Effector CD4-positive, alpha-beta T cell (primary cell): ENCODE measurements at regions not wholly inside any gene's neighbourhood (a gene's known extent, or its start where the extent isn't known, plus 50 kb on each side); places are given as distances from the start of the nearest gene placed in this dataset.
"Not testable (repeated sequence)": the region's sequence is repeated elsewhere in the genome, so short reads cannot be mapped to it uniquely, and the experiment has no call there.

ENCODE experiments used
- DNase-seq: peaks from one replicate; pipeline ENCODE4 v3.0.0-alpha.2; 2020

DNA sequence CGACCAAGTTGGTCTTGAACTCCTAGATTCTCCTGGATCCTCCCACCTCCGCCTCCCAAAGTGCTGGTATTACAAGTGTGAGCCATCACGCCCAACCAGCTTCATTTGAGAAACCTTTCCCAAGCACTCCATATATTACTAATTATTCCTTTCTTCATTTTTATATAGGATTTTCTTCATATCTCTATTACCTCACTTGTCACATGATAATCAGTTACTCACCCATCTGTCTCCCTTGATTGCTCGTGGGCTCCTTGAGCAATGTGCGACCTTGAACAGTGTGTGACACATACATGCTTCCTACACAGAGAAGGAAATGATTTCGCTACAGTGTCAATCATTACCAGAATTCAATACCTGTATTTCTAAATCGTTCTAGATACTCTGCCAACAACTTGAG, 110.7 kb upstream of the C2CD4B start:
- DNase-seq: no peak

DNA sequence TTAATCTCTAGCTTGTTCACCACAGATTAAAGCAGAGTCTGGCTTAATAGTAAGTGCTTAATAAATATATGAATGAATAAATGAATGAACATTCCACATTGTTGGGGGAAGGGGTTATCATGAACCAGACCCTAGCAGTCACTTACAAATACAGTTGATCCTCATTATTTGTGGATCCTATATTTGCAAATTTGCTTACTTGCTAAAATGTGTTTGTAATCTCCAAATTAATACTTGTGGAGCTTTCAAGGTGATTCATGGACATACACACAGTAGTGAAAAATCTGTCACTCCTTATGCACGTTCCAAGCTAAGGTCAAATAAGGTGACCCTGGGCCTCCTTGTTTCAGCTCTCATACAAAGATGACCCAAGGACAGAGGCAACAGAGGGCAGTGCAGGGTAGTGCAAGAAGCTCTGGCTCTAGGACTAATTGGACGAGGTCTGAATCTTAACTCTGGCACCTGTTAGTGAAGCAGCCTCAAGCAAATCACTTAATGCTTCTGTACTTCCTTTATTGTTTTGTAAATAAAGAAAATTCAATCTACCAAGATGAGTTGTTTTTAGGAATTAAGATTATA, 112.8 kb upstream of the C2CD4B start:
- no peak for DNase-seq

DNA sequence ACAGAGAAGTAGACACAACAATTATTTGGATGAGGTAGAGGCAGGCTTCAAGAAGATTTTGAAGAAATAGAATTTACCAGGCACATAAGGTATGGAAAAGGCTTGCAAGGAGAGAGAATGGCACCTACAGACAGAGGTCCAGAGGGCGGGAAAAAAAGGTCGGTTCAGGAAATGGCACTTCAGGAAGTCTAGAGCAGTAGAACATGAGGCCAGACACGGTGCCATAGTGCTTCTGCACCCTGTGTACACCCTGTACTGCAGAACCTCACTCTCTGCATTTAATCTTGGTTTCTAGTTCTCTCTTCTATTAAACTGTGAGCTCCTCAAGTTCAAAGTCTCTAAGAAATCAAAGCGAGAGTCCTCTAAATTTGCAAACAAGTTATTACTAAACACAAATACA, 113.4 kb upstream of the C2CD4B start:
- DNase-seq: no peak

DNA sequence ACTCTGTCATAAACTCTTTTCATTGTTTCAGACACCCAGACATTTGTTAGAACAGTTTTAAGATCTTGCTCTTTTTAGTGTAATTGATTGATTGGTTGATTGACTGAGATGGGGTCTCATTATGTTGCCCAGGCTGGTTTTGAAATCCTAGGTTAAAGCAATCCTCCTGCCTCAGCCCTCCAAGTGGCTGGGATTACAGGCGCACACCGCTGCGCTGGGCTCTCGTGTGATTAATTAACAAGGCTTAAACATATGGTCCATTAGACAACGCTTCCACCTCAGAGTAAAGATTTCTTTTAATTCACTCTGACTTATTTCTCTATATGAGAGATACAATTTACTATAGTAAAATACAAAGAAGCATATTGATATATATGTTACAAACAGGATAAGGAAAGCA, 114.0 kb upstream of the C2CD4B start:
- DNase-seq: no peak

DNA sequence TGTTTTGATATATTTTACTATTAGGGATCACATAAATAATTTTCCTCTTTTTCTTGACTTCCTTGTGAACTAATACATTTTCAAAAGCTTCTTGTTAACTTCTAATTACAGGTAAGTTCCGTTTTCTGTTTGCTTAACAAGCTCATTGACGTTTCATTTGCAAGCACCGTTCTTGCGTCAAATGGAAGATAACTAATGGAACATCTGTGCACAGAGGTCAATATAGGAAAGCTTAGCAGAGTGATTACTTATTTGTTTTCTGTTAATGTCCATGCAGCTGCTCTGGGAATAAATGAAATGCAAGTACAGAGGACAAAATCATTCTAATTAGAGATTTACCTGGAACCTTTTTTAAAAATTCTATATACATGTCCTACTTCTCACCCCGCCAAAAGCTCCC, 115.5 kb upstream of the C2CD4B start:
- no peak for DNase-seq

DNA sequence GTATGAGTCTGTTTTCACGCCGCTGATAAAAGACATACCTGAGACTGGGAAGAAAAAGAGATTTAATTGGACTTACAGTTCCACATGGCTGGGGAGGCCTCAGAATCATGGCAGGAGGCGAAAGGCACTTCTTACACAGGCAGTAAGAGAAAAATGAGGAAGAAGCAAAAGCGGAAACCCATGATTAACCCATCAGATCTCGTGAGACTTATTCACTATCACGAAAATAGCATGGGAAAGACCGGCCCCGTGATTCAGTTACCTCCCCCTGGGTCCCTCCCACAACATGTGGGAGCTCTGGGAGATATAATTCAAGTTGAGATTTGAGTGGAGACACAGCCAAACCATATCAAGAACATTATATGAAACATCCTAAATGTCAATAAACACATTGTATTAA, 116.7 kb upstream of the C2CD4B start:
- DNase-seq: not testable (repeated sequence)

DNA sequence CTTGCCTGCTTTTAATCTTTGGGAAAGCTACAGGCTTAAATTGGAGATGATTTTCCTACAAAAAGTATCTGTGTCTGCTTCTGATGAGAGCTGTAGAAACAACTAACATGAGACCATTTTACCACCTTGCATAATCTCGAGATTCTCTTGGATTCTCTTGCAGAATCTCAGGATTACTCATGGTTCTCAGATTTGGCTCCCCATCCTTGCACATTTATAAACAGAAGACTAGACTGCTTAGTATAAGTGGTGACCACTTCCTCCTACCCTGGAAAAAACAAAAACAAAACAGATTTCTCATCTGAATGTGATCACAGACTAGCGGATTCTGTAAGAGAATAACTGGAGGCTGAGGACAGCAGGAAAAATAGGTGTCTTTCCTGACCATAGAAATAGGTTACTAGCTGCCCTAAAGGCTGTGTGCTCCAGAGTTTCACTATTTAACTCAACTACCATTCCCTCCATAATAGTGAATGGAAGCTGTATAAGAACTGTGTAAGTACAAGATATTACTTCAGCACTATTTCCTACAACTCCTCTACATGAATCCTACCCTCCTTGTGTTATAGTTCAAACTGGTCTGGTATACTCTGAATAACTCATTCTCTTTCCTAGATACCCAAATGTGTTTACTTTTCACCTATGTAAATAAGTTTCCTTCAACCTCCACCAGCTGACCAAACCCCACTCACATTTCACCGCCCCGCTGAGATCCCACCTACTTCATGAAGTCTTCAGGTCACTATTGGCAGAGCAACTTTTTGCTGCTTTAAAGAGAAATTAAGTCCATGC, 122.2 kb upstream of the C2CD4B start:
- DNase-seq: no peak

DNA sequence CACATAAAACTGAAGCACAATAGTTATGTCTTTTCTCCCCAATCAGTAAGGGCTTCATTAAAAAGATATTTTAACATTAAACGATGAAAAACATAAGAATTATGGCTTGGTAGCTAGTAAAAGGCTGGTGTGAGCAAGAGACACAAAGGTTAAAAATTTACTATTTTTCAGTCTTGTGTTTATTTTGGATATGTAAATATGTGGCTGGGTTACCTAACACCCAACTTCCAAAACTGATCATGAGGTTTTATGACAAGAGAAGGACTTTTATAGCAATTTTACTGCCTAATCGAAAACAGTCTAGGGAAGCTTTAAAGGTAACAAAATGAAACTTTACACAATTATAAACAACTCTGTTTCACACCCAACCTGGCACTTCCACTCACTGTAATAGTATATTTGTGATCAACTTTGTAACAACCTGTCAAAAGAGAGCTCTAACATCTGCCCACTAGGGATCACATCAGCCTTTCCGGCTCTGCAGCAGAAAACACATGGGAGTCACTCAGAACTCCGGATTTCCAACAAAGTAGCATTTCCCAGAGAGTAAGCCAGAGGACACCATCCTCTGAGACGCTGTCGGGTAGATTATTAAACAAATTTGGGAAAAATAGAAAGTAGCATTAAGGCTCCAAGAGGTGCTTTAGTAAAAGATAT, 123.4 kb upstream of the C2CD4B start:
- DNase-seq: no peak

DNA sequence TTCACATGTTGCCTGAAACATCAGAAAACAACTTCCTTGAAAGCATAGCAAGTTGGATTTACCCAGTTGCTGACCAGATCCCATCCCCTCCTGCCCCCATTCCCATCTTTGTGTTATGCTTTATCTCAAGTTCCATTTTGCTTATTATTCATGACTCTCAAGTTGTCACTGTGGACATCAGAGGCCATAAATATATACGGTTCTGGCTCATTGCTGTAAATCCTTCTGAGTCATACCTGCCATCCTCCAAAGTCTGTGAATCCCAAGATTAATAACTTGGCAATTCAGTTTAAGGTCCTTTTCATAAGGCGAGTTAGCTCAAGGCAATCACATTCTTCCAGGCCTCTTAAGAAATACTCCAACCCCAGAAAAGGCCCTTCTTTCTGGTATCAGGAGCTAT, 126.2 kb upstream of the C2CD4B start:
- DNase-seq: no peak

DNA sequence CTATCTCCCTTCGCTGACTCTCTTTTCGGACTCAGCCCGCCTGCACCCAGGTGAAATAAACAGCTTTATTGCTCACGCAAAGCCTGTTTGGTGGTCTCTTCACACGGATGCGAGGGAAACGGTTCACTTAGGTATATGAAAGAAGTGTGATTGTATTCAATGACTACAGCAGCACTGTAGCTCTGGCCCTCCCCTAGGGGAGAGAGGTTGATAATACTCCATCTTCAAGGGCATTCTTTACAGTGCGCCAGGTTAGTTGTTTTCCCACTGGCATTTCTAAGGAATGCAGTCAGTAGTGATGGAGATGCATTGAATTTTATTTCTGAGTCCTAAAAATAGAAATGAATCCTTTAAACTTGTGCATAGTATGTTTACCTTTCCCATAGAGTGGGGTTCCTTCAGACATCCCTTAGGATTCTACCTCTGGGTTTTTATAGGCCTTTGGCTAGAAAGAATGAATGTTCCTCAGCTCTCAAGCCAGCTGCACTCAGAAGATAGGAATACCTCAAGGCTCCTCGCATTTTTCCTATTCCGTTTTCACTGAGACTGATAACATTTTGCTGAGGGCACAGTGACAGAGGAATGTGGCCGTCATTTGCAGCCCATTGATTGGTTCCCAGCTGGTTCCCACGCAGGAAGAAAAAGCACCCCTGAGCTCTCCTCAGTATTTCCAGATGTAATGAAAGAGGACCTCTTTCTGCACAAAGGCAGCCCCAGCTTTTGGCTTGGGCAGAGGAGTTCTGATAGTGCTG, 131.8 kb upstream of the C2CD4B start:
- no peak for DNase-seq

DNA sequence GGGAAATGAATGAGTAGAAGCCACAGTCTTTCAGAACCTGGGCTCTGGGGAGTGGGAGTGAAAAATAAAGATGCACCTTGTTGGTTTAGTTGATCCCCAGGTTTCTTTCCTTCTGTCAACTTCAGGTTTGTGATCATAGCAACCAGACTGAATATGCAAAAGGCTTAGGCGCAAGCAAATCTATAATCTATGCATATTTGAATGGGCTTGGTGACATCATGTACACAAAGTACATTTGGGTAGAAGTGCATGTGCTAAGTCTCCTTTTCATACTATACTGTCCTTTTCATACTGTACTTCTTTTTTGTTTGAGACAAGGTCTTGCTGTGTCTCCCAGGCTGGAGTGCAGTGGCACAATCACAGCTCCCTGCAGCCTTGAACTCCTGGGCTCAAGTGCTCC, 132.4 kb upstream of the C2CD4B start:
- DNase-seq: no peak

DNA sequence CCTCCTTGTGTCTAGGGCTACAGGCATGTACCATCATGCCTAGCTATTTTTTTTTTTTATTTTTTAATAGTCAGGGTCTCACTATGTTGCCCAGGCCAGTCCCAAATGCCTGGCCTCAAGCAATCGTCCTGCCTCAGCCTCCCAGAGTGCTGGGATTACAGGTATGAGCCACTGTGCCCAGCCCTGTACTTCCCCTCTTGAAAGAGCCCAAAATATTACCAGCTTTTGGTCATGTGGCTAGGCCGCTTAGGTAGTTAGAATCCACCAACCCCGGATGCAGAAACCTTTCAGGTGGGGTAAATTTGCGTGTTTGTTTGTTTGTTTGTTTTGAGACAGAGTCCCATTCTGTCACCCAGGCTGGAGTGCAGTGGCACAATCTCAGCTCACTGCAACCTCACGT, 132.8 kb upstream of the C2CD4B start:
- no peak for DNase-seq

DNA sequence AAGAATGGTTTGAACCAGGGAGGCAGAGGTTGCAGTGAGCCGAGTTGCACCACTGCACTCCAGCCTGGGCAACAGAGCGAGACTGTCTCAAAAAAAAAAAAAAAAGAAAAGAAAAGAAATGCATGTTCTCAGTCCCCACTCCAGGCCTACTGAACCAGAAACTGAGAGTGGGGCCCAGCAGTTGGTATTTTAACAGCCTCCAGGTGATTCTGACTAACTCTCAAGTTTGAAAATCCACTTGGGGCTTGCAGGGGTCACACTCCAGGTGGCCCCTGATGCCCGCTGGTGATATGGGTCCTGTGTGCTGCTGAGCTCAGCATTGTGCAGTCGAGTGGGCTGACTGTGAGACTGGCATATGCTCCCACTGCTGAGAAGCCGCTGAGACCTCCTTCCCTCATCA, 133.7 kb upstream of the C2CD4B start:
- DNase-seq: no peak

DNA sequence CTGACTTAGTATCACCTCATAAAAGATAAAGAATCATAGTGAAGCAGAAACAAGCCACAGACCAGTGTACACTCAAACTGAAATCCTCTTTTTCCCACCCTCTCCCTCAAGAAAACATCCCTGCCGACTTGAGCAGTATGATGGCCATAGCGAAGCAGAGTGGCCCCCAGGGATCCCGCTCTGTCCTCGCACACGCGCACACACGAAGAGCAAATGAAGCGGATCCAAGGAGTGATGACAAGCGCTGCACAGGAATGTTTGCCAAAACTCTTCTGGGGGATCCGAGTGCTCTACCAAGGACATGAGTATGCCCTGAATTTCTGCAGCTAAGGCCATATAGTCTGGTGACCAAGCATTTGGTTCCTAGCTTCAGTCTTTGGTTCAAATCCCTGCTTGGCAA, 134.5 kb upstream of the C2CD4B start:
- DNase-seq: no peak

DNA sequence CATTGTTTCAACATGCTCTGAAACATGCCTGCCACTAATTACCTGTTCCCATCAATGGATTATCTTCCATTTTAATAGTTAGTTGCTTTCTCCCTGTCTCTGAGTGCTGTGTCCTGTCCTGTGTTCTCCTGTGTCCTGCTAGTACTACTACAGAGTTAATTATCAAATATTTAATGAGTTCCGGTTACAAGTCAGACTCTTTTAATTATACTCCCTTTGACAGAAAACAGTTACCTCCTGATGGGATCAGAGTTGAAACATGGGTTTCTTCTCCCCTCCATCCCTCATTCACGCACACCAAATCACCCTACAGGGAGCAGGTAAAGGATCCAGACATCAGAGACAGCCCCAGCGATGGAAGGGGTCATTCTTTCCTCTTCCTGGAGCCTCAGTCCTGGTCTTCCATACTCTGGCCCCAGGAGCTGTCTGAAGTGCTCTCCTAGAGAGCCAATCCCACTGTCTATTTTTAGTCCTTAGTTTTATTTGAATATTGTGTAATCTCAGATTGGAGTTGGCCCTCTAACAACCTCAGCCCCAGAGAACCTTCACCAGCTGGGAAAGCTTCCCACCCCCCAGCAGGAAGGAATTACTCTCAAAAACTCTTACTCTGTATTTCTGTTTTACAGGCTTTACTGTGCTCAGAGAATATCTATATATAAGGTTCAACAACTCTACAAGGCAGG, 137.0 kb upstream of the C2CD4B start:
- DNase-seq: no peak

DNA sequence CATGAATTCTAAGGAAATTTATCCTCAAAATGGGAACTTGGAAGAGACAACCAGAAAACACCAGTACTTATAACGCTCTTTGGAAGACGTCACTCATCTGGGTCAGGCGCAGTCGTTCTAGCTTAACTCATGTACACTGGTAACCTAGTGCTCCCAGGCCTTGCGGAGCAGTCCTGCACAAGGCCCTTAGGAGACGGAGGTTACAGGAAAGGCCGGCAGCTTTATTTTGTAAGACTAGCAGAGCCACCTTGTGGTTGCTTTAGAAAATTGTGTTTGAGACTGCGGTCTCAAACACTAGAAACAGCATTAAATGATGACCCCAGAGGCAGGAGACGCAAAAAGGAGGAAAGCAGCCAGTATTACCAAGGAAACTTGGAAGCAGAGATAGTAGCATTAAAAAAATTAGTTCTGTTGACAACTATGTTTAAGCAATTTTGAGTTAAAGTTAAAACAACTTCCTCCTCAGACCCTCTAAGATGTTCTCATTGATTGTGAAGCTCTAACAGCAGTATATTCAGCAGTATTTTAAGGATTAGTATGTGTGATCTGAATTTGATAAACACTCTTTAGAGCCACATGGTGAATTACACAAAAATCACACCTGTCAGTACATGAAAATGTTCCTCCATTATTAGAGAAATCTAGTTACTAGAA, 141.9 kb upstream of the C2CD4B start:
- no peak for DNase-seq

DNA sequence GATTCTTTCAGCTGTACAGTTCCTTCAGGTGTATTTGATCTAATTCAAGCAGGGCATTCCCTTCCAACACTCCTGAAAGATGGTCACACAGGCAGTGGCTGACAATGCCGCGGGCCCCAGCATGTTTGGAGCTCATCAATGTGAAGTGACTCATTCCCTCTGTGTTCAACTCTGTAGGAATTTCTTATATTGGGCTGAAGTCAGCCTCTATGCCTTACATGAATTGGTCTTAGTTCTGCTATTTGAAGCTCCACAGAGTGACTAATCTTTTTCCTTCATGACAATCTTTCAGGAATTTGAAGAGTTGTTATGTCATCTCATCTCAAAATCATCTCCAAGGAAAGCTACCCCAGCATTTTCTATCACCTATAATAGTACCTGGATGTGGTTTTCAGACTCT, 142.5 kb upstream of the C2CD4B start:
- DNase-seq: no peak

DNA sequence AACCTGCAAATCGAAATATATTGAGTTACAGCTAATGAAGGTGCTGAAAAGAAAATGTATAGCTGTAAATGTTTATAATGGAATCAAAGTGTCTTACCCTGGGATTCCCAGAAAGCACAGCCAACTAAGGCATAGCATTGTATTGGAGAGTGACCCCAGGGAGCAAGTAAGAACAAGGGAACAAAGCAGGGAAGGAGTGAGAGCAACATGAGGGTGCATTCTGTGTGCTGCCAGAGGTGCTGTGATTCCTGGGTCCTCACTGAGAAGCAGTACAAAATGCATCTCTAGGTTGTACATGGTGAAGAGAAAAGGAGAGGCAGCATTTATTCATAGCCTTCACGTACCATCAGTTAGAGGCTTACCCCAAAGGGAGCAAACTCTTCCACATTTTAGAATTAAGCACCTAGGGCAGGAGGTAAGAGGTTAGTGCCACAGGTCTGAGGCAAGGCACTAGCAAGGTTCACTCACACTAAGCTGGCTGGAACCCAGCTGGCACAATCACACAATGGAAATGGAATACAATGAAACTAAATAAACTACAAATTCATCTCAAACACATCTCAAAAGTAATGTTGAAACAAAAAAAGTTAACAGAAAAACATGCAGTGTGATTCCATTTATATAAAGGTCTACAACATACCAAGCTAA, 151.5 kb upstream of the C2CD4B start:
- DNase-seq: no peak

DNA sequence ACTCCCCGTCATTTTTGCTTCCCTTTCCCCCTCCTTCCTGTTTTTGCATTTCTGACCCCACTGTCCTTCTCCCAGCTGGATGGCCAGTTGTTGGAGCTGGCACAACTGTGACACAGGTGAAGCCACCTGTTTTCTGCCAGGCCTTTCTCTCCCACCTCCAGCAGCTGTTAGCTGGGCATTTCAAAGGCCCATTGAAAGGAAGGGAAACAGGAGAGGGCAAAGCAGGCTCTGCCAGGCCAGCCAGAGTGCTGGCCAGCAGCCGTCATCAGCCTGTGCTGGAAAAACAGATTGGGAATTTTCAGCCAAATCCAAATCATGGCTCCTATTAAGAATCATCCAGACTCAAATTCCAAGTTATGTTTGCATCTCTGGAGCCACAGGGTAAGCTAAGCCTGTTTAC, 155.2 kb upstream of the C2CD4B start:
- DNase-seq: no peak

DNA sequence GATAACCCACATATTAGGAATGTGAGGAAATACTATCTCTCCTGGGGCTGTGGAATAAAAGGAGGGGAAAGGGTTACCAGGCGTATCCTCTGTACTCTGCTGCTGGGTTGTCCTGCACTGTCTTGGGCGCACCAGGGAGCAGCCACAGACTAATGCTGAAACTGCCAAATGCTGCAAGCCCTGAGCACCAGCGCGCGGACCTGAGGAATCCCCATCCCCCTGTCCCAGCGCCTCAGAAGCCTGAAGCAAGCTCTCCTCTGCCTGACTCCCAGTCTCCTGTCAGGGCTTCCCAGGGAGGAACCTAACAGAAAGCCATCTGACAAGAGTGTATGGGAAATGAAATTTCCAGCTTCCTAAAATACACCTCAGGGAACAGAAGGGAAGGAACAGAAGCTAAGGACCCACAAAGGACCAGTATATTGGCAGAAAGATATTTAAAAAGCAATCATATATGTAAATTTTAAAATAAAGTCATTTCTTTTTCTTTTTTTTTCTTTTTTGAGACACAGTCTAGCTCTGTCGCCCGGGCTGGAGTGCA, 158.3 kb upstream of the C2CD4B start:
- DNase-seq: no peak

DNA sequence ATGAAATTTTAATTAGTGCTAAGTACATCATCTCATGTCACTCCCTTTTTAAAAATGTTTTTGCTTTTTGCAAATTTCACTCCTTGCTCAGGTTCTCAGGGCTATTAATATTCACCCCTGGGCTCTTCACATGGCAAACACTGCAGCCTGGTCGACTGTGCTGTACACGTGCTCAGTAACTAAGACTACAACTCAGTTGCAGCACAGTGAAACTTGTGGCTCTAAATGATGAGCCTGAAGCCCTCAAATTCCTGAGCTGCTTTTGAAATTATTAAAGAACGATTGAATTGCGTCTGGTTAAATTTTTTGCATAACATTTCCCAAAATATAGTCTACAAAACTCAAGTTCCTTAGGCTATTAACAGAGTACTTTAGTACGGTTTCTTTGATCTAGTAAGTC, 159.3 kb upstream of the C2CD4B start:
- DNase-seq: no peak

DNA sequence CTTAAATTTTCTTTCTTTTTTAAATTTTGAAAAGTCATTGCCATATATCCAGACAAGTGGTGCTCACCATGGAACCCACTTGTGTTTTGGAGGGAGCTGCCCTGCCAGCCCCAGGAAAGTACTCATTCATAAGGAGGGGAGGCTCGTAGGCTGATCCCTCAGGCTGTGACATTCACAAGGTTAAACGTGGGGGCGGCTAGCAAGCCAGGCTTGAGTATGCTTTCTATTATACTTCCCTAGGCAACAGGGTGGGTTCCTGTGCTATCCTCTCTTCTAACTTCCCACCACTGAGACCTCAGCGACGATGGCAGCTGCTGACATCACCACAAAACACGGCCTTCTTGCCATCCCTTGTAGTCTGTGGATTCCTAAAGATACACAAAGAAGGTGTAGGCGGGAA, 160.5 kb upstream of the C2CD4B start:
- DNase-seq: no peak
